Endothelial cell of umbilical vein (primary cell): ENCODE measurements at regions not wholly inside any gene's neighbourhood (a gene's known extent, or its start where the extent isn't known, plus 50 kb on each side); places are given as distances from the start of the nearest gene placed in this dataset.

Source experiments
- CTCF ChIP-seq, 2 donors: IDR thresholded peaks; 1 replicate in 1 of 2; 2 replicates in 1 of 2; pipeline ENCODE4 v1.5.1; 2011; ENCODE audit warnings: low read length in 2 of 2, mild to moderate bottlenecking in 2 of 2, moderate library complexity in 2 of 2, control low read depth in 1 of 2, inconsistent platforms in 1 of 2, low read depth in 1 of 2; ENCODE audit not compliant: insufficient read depth in 1 of 2; ENCODE audit errors: extremely low read depth in 1 of 2
- EZH2 ChIP-seq: IDR thresholded peaks from 2 replicates; pipeline ENCODE4 v1.6.1; 2012; ENCODE audit warnings: borderline replicate concordance, low read depth, mild to moderate bottlenecking, moderate library complexity, low read length, inconsistent platforms; ENCODE audit not compliant: severe bottlenecking
- MYC ChIP-seq: IDR thresholded peaks from one replicate; pipeline ENCODE4 v1.6.1; 2011; ENCODE audit warnings: mild to moderate bottlenecking, low read depth, low read length

- no peak for TF ChIP-seq EZH2
- TF ChIP-seq CTCF (IDR thresholded peaks at IDR 0.05; ENCODE audit: extremely low read depth in 1 of 2, insufficient read depth in 1 of 2, low read depth in 1 of 2, low read length in 2 of 2): no peak
- no peak for TF ChIP-seq MYC
These were observed 209.0 kb downstream of the TTLL2 start for GRCh38 chr6:167533851-167534250.
